ENCODE measurements at regions not wholly inside any gene's neighbourhood (a gene's known extent, or its start where the extent isn't known, plus 50 kb on each side); places are given as distances from the start of the nearest gene placed in this dataset.

- TF ChIP-seq EZH2 (IDR thresholded peaks at IDR 0.05; ENCODE audit: borderline replicate concordance, low read length) (no peak), CTCF (IDR thresholded peaks at IDR 0.05; ENCODE audit: low read length) (no peak)
These were observed 212.1 kb upstream of the SOX4 start for GRCh38 chr6:21381331-21381963.

All from OCI-LY1 (cell line).